Upper lobe of left lung (tissue), 4 donors: ENCODE measurements at regions not wholly inside any gene's neighbourhood (a gene's known extent, or its start where the extent isn't known, plus 50 kb on each side); places are given as distances from the start of the nearest gene placed in this dataset.

Experiments used
- CTCF ChIP-seq, 6 experiments: fragments of 450-650 bp in 4 of 6; fragments of 200-600 bp in 2 of 6; sonication (generic) in 2 of 6; IDR thresholded peaks; one replicate each; pipeline ENCODE4 v1.5.1; 2016 to 2019; ENCODE audit warnings: antibody characterized with exemption in 6 of 6
- POLR2A ChIP-seq, 4 donors: fragments of 450-650 bp; IDR thresholded peaks; one replicate each; pipeline ENCODE4 v1.5.1; 2016 to 2017; ENCODE audit warnings: antibody characterized with exemption in 4 of 4, mild to moderate bottlenecking in 2 of 4

DNA sequence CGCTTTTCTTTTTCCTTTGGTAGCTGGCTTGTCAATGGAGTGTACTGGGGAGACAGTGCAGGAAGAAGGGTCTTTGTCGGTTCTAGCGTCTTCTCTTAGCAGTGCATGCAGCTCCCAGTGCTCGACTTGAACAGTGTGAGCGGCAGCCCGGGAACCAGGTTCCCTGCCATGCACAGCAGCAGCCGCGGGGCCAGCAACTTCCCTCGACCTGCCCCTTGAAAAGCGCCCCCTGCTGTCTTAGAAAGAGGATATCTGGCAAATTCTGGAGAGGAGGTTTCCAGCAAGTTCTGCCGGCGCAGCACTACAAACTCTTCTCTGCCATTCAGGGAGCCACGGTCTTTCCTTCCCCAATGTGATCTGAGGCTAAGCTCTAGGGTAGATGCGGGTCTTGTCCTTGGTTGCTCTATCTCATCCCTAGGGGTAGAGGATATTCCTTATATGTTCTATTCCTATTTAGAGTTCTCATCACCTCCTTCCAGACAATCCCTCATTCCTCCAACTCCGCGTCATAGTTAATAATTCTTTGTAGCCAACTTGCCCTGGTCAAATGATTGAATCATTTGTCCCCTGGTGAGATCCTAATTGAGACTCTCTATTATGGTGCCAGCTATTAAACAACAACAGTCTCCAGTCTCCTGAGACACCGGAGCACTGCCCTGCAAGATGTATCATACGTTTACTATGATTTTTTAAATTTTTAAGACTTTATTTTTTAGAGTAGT, 451.3 kb downstream of the PMP22 start:
- TF ChIP-seq CTCF (IDR thresholded peaks at IDR 0.05) (peak in 4 of 6 experiments; percentile 18 to 41 (median 34)), POLR2A (IDR thresholded peaks at IDR 0.05) (no peak)
